G401.6 (cell line): ENCODE measurements at regions not wholly inside any gene's neighbourhood (a gene's known extent, or its start where the extent isn't known, plus 50 kb on each side); places are given as distances from the start of the nearest gene placed in this dataset.
"Not testable (repeated sequence)": the region's sequence is repeated elsewhere in the genome, so short reads cannot be mapped to it uniquely, and the experiment has no call there.

Source experiments
- FAIRE-seq: peaks from 2 replicates; lab custom pipeline; 2012; peaks lifted over from hg19 to GRCh38; lab: Jason Lieb, UNC

GRCh38 chr12:94856324-94856723 is 147.2 kb downstream of the NDUFA12 start:
- no peak for FAIRE-seq

DNA sequence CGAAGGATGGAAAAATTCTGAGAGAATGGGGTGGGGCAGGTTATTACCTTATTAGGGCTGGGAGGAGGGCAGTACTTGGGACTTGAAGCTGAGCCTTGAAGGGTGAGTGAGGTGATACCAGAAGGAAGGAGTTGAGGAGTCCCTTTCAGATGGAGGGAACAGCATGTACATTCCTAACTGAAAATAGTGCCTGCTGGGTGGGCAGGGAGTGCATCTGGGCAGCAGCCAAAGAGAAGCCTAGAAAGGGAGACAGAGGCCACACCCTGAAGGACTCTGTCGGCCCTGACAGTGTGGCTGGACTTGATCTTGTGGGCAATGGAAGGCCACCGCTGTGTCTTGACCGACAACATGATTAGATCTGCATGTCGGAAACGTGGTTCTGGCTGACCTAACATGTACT is 147.6 kb downstream of the NDUFA12 start:
- FAIRE-seq: no peak

- no peak for FAIRE-seq
Measured at GRCh38 chr12:94851396-94852028, 152.0 kb downstream of the NDUFA12 start.

GRCh38 chr12:94849411-94849976 is 154.0 kb downstream of the NDUFA12 start:
- no peak for FAIRE-seq

- no peak for FAIRE-seq
Measured at GRCh38 chr12:94848966-94849365, 154.5 kb downstream of the NDUFA12 start.

GRCh38 chr12:94845110-94845509 is 158.4 kb downstream of the NDUFA12 start:
- no peak for FAIRE-seq

DNA sequence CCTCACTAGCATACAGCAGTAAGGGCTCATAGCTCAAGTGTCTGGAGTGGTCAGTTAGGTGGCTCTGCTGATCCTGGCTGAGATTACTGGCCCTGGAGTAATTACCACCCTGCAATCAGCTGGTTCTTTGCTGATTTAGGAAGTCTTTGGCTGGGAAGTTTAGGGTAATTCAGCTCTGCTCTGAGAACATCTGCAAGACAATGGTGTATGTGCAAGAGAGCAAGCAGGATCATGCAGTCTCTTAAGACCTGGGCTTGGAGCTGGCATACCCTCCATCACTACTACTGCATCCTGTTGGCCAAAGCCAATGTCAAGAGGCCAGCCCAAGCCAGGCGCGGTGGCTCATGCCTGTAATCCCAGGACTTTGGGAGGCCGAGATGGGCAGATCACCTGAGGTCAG is 159.0 kb downstream of the NDUFA12 start:
- FAIRE-seq: no peak

- FAIRE-seq: no peak
Measured at GRCh38 chr12:94841904-94842610, 161.4 kb downstream of the NDUFA12 start.

DNA sequence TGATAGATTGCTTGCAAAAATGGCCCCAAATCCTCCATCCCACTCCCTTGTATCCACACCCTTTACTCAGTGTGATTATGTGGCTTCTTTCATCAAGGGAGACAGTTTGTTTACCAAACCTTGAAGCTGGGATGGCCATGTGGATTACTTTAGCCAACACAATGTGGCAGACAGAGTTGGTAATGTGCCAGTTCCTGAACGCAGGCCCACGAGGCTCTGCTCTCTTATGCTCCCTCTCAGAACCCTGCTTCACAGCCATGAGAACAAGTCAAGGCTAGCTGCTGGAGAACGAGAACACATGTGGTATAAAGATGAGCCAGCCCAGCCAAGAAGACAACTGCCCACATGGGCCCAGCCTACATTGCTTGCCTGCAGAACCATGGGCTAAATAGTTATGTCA is 162.3 kb downstream of the NDUFA12 start:
- no peak for FAIRE-seq

- FAIRE-seq: no peak
Measured at GRCh38 chr12:94839347-94839746, 164.2 kb downstream of the NDUFA12 start.

DNA sequence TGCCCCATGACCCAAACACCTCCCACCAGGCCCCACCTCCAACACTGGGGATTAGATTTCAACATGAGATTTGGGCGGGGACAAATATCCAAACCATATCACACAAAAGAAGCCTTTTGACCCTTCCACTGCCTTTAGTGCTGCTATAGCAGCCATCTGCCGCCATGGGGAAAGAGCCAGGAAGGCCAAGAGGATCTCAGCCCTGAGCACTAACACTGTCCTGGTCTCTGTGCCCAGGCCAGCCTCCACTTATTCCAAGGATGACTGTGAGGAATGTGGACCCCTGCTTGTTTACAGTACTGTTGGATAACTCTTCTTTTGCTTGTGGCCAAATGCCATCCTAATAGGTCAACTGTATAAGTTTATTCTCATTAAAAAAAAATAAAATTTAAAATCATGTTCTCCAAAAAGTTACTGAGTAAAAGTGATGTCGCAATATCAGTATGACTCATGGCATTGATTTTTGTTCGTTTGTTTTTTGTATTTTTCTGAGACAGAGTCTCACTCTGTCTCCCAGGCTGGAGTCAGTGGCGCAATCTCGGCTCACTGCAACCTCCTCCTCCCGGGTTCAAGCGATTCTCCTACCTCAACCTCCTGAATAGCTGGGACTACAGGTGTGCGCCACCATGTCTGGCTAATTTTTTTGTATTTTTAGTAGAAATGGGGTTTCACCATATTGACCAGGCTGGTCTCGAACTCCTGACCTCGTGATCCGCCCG is 166.4 kb downstream of the NDUFA12 start:
- not testable (repeated sequence) for FAIRE-seq

DNA sequence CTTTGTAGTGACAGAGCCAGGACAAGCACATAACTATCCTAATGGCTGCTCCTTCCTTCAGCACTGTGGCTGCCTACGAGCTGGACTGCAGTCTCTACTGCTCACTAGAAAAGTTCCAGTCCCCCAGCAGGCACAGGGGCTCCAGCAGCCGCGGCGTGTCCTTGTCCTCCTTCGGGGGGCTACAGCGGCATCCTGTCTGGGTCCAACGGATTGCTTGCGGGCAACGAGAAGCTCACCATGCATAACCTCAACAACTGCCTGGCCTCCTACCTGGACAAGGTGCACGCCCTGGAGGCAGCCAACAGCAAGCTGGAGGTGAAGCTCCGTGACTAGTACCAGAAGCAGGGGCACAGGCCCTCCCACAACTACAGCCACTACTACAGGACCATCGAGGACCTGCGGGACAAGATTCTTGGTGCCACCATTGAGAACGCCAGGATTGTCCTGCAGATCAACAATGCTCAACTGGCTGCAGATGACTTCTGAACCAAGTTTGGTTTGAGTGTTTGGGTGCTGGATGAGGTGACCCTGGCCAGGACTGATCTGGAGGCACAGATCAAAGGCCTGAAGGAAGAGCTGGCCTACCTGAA is 169.4 kb downstream of the NDUFA12 start:
- no peak for FAIRE-seq

- FAIRE-seq: no peak
Measured at GRCh38 chr12:94832780-94833681, 170.5 kb downstream of the NDUFA12 start.

GRCh38 chr12:94832105-94832504 is 171.4 kb downstream of the NDUFA12 start:
- FAIRE-seq: no peak

DNA sequence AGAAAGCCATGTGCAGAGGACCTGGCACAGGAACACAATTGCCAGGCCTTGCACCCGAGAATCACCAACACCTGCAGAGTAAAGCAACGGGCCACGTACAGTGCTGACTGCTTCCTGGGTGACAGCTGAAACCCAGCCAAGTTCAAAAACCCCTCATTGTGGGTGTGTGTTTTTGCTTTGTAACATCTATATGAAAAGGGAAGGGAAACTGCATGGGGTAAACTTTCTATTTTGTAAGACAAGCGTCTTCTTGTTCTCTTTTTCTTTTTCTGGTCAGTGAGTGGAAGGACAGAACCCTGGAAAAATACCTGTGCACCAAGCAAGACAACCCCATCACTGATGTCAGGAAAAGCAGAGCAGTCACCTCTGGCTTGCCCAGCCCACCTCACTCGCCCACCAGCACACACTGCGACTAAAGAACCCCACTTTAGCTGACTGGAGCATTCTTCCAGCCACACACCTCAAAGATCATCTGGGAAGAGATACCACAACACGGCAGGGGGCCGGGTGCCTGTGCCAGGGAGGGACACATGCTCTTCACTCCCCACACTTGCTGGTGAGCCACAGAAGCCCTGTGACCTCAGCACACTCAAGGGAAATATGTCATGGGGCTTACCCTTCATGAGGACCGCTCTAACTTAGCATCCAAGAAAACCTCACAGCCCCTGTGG is 172.3 kb downstream of the NDUFA12 start:
- no peak for FAIRE-seq

- no peak for FAIRE-seq
Measured at GRCh38 chr12:94829552-94829951, 173.9 kb downstream of the NDUFA12 start.

DNA sequence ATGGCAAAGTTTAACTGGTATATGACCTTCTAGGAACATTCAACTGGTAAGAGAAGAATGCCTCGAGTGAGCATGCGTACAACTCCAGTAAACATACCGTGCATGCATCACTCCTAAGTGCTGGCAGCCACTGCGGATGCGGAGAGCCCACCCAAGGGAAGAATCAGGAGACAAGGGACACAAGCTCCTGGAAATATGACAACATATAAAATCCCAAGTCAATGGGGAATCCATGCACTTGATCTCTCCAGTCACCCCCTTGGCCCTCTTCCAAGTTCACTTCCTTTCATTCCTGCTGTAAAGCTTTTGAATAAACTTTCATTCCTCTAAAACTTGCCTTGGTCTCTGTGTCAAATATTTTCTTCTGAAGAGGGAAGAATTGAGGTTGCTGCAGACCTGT is 168.7 kb upstream of the TMCC3 start:
- no peak for FAIRE-seq

- no peak for FAIRE-seq
Measured at GRCh38 chr12:94817695-94818075, 167.3 kb upstream of the TMCC3 start.

DNA sequence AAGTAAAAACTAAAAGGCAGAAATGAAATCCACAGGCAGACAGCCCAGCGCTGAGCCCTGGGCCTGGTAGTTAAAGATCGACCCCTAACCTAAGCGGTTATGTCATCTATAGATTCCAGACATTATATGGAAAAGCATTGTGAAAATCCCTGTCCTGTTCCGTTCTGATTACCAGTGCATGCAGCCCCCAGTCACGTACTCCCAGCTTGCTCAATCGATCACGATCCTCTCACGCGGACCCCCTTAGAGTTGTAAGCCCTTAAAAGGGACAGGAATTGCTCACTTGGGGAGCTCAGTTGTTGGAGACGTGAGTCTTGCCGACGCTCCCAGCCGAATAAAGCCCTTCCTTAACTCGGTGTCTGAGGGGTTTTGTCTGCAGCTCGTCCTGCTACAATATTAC is 166.8 kb upstream of the TMCC3 start:
- FAIRE-seq: not testable (repeated sequence)

DNA sequence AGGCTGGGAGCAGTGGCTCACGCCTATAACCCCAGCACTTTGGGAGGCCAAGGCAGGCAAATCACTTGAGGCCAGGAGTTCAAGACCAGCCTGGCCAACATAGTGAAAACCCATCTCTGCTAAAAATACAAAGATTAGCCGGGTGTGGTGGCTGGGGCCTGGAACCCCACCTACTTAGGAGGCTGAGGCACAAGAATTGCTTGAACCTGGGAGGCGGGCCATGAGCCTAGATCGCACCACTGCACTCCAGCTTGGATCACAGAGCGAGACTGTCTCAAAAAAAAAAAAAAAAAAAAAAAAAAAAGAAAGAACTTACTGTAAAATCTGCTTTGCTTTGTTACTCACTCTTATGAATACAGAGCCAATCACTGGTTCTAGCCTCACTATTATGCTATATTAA is 166.4 kb upstream of the TMCC3 start:
- not testable (repeated sequence) for FAIRE-seq

GRCh38 chr12:94815958-94816357 is 165.6 kb upstream of the TMCC3 start:
- no peak for FAIRE-seq
